ENCODE measurements at regions not wholly inside any gene's neighbourhood (a gene's known extent, or its start where the extent isn't known, plus 50 kb on each side); places are given as distances from the start of the nearest gene placed in this dataset.

GRCh38 chr2:43081131-43081765, 145.2 kb downstream of the ZFP36L2 start:
- Histone ChIP-seq H3K4me1 (peaks cover 0 to 66% of the 10 kb centered on the region in 2 donors), H3K4me3 (no peak overlapping the region), H3K36me3 (no peaks in the 10 kb centered on the region), H3K27me3 (no peaks in the 10 kb centered on the region), H3K9me3 (no peaks in the 10 kb centered on the region), H3K27ac (peak overlapping the region; percentile 91 to 93)
- TF ChIP-seq CTCF (IDR thresholded peaks at IDR 0.05), result no peak
- DNase-seq (ENCODE audit: low spot score), result no peak

- no peaks in the 10 kb centered on the region for H3K27me3 ChIP-seq
- no peak for DNase-seq (ENCODE audit: low spot score)
These were observed 145.8 kb downstream of the ZFP36L2 start for GRCh38 chr2:43080571-43081021.

DNA sequence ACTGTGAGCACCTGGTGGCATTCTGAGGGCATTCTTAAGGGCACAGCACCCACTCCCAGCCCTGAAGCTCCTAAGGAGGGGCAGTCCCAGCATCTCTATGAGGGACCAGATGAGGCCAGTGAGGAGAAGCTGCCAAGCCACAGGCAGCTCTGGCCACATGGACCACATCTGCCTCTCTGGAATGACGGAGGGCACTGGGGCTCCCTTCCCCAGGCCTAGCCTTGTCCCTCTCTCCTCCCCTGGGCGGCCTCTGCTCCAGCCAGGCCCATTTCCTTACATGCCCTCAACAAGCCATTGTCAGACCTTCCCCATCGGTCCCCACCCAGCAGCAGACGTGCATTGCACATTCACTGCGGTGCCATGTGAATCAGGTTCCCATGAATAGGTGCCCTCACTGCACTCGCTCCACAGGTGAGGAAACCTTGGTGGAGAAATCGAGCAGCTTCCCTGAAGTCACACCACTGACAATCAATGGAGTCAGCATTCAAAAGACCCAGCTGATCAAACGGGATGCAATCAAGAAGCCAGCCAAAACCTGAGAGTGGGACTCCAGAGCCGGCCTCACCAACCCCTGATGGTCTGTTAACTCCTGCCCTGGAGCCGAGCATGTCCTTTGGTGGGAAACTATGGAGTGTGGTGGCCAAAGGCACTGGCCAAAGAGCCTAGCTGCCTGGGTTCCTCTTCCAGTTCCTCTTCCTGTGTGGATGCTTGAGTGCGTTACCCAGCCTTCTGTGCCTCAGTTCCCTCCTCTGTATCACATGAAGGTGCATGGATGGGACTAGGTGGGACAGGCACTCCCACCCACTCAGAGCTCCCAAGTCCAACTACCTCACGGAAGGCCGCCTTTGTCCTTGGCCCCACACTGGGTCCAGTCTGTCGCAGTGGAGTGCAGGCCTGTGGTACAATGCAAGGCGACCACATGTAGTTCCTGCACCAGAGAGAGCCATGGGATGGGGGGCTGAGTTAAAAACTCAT, 147.3 kb downstream of the ZFP36L2 start:
- H3K27ac ChIP-seq, result peak overlapping the region in 1 of 2 donors; percentile 32
- H3K27me3 ChIP-seq, result no peaks in the 10 kb centered on the region
- TF ChIP-seq CTCF (IDR thresholded peaks at IDR 0.05), result no peak
- H3K36me3 ChIP-seq, result no peaks in the 10 kb centered on the region
- H3K4me3 ChIP-seq, result no peak overlapping the region
- no peak for DNase-seq (ENCODE audit: low spot score)
- H3K4me1 ChIP-seq, result peaks cover 0 to 66% of the 10 kb centered on the region in 2 donors
- no peaks in the 10 kb centered on the region for H3K9me3 ChIP-seq

More at GRCh38 chr2:43080571-43081021, 145.8 kb downstream of the ZFP36L2 start:
- no peaks in the 10 kb centered on the region for H3K9me3 ChIP-seq
- peak overlapping the region in 1 of 2 donors; percentile 93 for H3K27ac ChIP-seq
- H3K4me3 ChIP-seq, result no peak overlapping the region
- TF ChIP-seq CTCF (IDR thresholded peaks at IDR 0.05), result no peak
- H3K4me1 ChIP-seq, result peaks cover 0 to 66% of the 10 kb centered on the region in 2 donors
- H3K36me3 ChIP-seq, result no peaks in the 10 kb centered on the region

GRCh38 chr2:43078301-43078700, 148.1 kb downstream of the ZFP36L2 start:
- no peak for DNase-seq (ENCODE audit: low spot score)
- Histone ChIP-seq H3K9me3 (no peaks in the 10 kb centered on the region), H3K36me3 (no peaks in the 10 kb centered on the region), H3K4me3 (no peak overlapping the region), H3K27ac (no peak overlapping the region), H3K4me1 (peaks cover 0 to 66% of the 10 kb centered on the region in 2 donors), H3K27me3 (no peaks in the 10 kb centered on the region)
- TF ChIP-seq CTCF (IDR thresholded peaks at IDR 0.05), result no peak

DNA sequence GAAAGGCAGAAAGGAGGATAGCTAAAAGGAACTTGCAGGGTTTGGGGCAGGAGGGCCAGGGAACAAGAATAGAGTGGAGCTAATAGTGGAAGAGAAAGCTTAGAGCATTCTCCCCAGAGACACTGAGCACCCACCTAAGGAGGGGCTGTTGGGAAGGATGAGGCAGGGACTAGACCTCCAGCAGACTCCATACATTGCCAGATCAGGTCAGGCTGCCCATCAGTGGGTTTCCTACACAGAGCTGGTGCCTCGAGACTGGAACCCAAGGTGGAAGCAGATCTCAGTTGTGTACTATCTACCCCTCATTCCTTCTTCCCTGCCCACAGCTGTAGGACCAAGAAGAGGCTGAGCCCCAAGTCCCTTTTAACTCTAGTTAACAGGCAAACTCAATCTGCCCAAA, 148.5 kb downstream of the ZFP36L2 start:
- Histone ChIP-seq H3K27me3 (no peaks in the 10 kb centered on the region), H3K27ac (no peak overlapping the region), H3K4me3 (no peak overlapping the region), H3K9me3 (no peaks in the 10 kb centered on the region), H3K36me3 (no peaks in the 10 kb centered on the region), H3K4me1 (peaks cover 0 to 64% of the 10 kb centered on the region in 2 donors)
- no peak for TF ChIP-seq CTCF (IDR thresholded peaks at IDR 0.05)
- no peak for DNase-seq (ENCODE audit: low spot score)
